B cell (primary cell): ENCODE measurements at regions not wholly inside any gene's neighbourhood (a gene's known extent, or its start where the extent isn't known, plus 50 kb on each side); places are given as distances from the start of the nearest gene placed in this dataset.

Experiments used
- ATAC-seq: fragments of 200-7000 bp; cut with Tn5 transposase; one replicate; pipeline ENCODE4 v1.10.0; 2021; ENCODE audit warnings: low read depth, mild to moderate bottlenecking, moderate number of reproducible peaks, moderate library complexity
- CTCF ChIA-PET: fragments of 350-600 bp; sonication (Branson Sonifier 250); formaldehyde crosslinking; loops from one replicate; lab custom pipeline; 2021; ENCODE audit warnings: antibody characterized with exemption, inconsistent platforms; lab: Charles Lee
- POLR2A ChIA-PET: fragments of 350-600 bp; sonication (Branson Sonifier 250); formaldehyde crosslinking; loops from one replicate; lab custom pipeline; 2021; ENCODE audit warnings: antibody characterized with exemption; lab: Charles Lee
- DNase-seq: peaks from one replicate; pipeline ENCODE4 v3.0.0; 2013
- H2AFZ ChIP-seq: 2 replicates; pipeline ENCODE4 v1.6.1; 2012; ENCODE audit warnings: mild to moderate bottlenecking, low read depth, low read length; ENCODE audit not compliant: insufficient read depth, poor library complexity, severe bottlenecking
- H3K27ac ChIP-seq, 2 donors: 1 replicate in 1 of 2; 2 replicates in 1 of 2; pipeline ENCODE4 v1.5.1; 2012 to 2013; ENCODE audit warnings: low read length in 2 of 2, mild to moderate bottlenecking in 2 of 2, moderate library complexity in 1 of 2
- H3K27me3 ChIP-seq, 4 experiments: fragments of 200-600 bp in 1 of 4; sonication (generic) in 1 of 4; replicated peaks in 1 of 4; 1 replicate in 2 of 4; 2 replicates in 2 of 4; pipeline versions ENCODE4 v1.6.1 to v1.7.0; 2013 to 2016; ENCODE audit warnings: low read length in 3 of 4, mild to moderate bottlenecking in 2 of 4, mixed read lengths in 1 of 4, moderate library complexity in 1 of 4; ENCODE audit not compliant: insufficient read depth in 4 of 4, control insufficient read depth in 3 of 4; ENCODE audit errors: control extremely low read depth in 1 of 4
- H3K36me3 ChIP-seq, 2 experiments: replicated peaks in 1 of 2; 1 replicate in 1 of 2; 2 replicates in 1 of 2; pipeline versions ENCODE4 v1.6.1 to v1.7.1; 2013; ENCODE audit warnings: low read length in 1 of 2; ENCODE audit not compliant: insufficient read depth in 2 of 2, control insufficient read depth in 1 of 2; ENCODE audit errors: control extremely low read depth in 1 of 2, extremely low read depth in 1 of 2
- H3K4me1 ChIP-seq, 2 donors: fragments of 200-600 bp in 1 of 2; sonication (generic) in 1 of 2; 1 replicate in 1 of 2; 2 replicates in 1 of 2; pipeline versions ENCODE4 v1.5.1 to v1.6.1; 2013 to 2017; ENCODE audit warnings: low read length in 2 of 2; ENCODE audit not compliant: control insufficient read depth in 2 of 2, insufficient read depth in 2 of 2
- H3K4me2 ChIP-seq: replicated peaks from 2 replicates; pipeline ENCODE3; 2012; ENCODE audit warnings: mild to moderate bottlenecking, low read depth, low read length; ENCODE audit not compliant: poor library complexity, severe bottlenecking
- H3K4me3 ChIP-seq, 5 experiments: fragments of 200-600 bp in 1 of 5; sonication (generic) in 1 of 5; 1 replicate in 3 of 5; 2 replicates in 2 of 5; pipeline versions ENCODE4 v1.5.1 to v1.7.0; 2011 to 2016; ENCODE audit warnings: low read length in 4 of 5, mild to moderate bottlenecking in 4 of 5, low read depth in 2 of 5, control low read depth in 1 of 5, moderate library complexity in 1 of 5; ENCODE audit not compliant: insufficient read depth in 1 of 5; ENCODE audit errors: control extremely low read depth in 1 of 5, extremely low read depth in 1 of 5
- H3K79me2 ChIP-seq: fragments of 200-600 bp; sonication (generic); one replicate; pipeline ENCODE4 v1.6.0; 2016; ENCODE audit warnings: low read length; ENCODE audit not compliant: control insufficient read depth, insufficient read depth
- H3K9ac ChIP-seq: fragments of 200-600 bp; sonication (generic); 2 replicates; pipeline ENCODE4 v1.6.1; 2017; ENCODE audit warnings: mild to moderate bottlenecking, low read length, moderate library complexity
- H3K9me3 ChIP-seq, 3 donors: one replicate each; pipeline versions ENCODE4 v1.6.1 to v1.7.1; 2013; ENCODE audit warnings: low read length in 2 of 3; ENCODE audit not compliant: control insufficient read depth in 2 of 3, insufficient read depth in 1 of 3; ENCODE audit errors: control extremely low read depth in 1 of 3
- H4K20me1 ChIP-seq: 2 replicates; pipeline ENCODE4 v1.6.0; 2012; ENCODE audit warnings: mild to moderate bottlenecking, low read length; ENCODE audit not compliant: insufficient read depth, control insufficient read depth, poor library complexity, severe bottlenecking
- H3K27ac Mint-ChIP-seq: one replicate; pipeline ENCODE4 v1.8.0; 2021; ENCODE audit warnings: mixed read lengths
- H3K27me3 Mint-ChIP-seq: one replicate; pipeline ENCODE4 v1.8.0; 2021; ENCODE audit warnings: mixed read lengths
- H3K4me1 Mint-ChIP-seq: one replicate; pipeline ENCODE4 v1.8.0; 2021; ENCODE audit warnings: mixed read lengths
- H3K4me3 Mint-ChIP-seq: one replicate; pipeline ENCODE4 v1.8.0; 2021; ENCODE audit warnings: mixed read lengths
- H3K9me3 Mint-ChIP-seq: one replicate; pipeline ENCODE4 v1.8.0; 2022; ENCODE audit warnings: mixed read lengths; ENCODE audit not compliant: insufficient read depth
- EZH2 ChIP-seq: IDR thresholded peaks from 2 replicates; pipeline ENCODE4 v1.6.1; 2012; ENCODE audit warnings: borderline replicate concordance, low read depth, mild to moderate bottlenecking, moderate library complexity, low read length; ENCODE audit not compliant: insufficient read depth, poor library complexity, severe bottlenecking
- WGBS: methylation state at CpG from one replicate; pipeline ENCODE4 v1.1.5; 2013; ENCODE audit warnings: missing lambda C conversion rate; ENCODE audit not compliant: insufficient coverage; 5-methylcytosine and 5-hydroxymethylcytosine counted together
- intact Hi-C: fragments of 100-400 bp; cut with micrococcal nuclease; formaldehyde crosslinking; loops from one replicate; pipeline ENCODE4 v1.10.0; 2022
- TF ChIP-seq, protein P1 (sequence below): fragments of 200-600 bp; IDR thresholded peaks from one replicate; pipeline ENCODE4 v1.8.0; 2022; ENCODE audit warnings: antibody characterized with exemption, mild to moderate bottlenecking

- ATAC-seq (no peak), DNase-seq (no peak)
- ChIA-PET POLR2A (no interaction called here), CTCF (interaction anchor here (1.7 kb wide), 1 partner anchor 16 kb away, joined by 4 read pairs; no protein-coding TSS in a partner anchor)
- peaks cover 0 to 3% of the 10 kb centered on the region in 2 donors for H3K4me1 ChIP-seq
- peaks cover 0 to 18% (median 12%) of the 10 kb centered on the region in 4 experiments for H3K27me3 ChIP-seq
- no peaks in the 10 kb centered on the region for H3K9me3 Mint-ChIP-seq
- 74% methylated on average over 8 of the region's 8 CpGs for WGBS
- H3K4me3 Mint-ChIP-seq = no peak overlapping the region
- H2AFZ ChIP-seq = no peak overlapping the region
- no peaks in the 10 kb centered on the region for H3K36me3 ChIP-seq
- H3K9me3 ChIP-seq = no peaks in the 10 kb centered on the region
- H3K4me1 Mint-ChIP-seq = peaks cover 2% of the 10 kb centered on the region
- H3K27me3 Mint-ChIP-seq = peaks cover 38% of the 10 kb centered on the region
- H3K27ac ChIP-seq = no peak overlapping the region
- no peak overlapping the region for H3K27ac Mint-ChIP-seq
- intact Hi-C loops = no loop called here
- H3K4me3 ChIP-seq = no peak overlapping the region
- TF ChIP-seq, protein P1, sequence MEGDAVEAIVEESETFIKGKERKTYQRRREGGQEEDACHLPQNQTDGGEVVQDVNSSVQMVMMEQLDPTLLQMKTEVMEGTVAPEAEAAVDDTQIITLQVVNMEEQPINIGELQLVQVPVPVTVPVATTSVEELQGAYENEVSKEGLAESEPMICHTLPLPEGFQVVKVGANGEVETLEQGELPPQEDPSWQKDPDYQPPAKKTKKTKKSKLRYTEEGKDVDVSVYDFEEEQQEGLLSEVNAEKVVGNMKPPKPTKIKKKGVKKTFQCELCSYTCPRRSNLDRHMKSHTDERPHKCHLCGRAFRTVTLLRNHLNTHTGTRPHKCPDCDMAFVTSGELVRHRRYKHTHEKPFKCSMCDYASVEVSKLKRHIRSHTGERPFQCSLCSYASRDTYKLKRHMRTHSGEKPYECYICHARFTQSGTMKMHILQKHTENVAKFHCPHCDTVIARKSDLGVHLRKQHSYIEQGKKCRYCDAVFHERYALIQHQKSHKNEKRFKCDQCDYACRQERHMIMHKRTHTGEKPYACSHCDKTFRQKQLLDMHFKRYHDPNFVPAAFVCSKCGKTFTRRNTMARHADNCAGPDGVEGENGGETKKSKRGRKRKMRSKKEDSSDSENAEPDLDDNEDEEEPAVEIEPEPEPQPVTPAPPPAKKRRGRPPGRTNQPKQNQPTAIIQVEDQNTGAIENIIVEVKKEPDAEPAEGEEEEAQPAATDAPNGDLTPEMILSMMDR = no peak
- TF ChIP-seq EZH2 = no peak
- no peaks in the 10 kb centered on the region for H4K20me1 ChIP-seq
- no peak overlapping the region for H3K4me2 ChIP-seq
- H3K9ac ChIP-seq = no peak overlapping the region
- H3K79me2 ChIP-seq = no peaks in the 10 kb centered on the region
These were observed 138.8 kb upstream of the CTAGE1 start for GRCh38 chr18:22556222-22557167.
